PC-3 (cell line): ENCODE measurements at regions not wholly inside any gene's neighbourhood (a gene's known extent, or its start where the extent isn't known, plus 50 kb on each side); places are given as distances from the start of the nearest gene placed in this dataset.

Source experiments
- ATAC-seq: fragments of 200-7000 bp; cut with Tn5 transposase; 2 replicates; pipeline ENCODE4 v1.9.1; 2020; ENCODE audit warnings: mild to moderate bottlenecking, moderate library complexity
- BruUV-seq: library from RNA; stranded (reverse); fragments of 400-500 nt; replicated peaks from 2 replicates; lab custom pipeline; 2021; lab: Mats Ljungman, UMichigan
- CTCF ChIA-PET: fragments of 300-600 bp; sonication (Branson Sonifier 250); formaldehyde crosslinking; loops from one replicate; lab custom pipeline; 2022; ENCODE audit warnings: antibody characterized with exemption; lab: Charles Lee
- POLR2A ChIA-PET: fragments of 300-600 bp; sonication (Branson Sonifier 250); formaldehyde crosslinking; loops from one replicate; lab custom pipeline; 2022; ENCODE audit warnings: antibody characterized with exemption; ENCODE audit not compliant: unreplicated experiment; lab: Charles Lee
- DNase-seq: peaks from one replicate; pipeline ENCODE4 v3.0.0-alpha.2; 2015
- H2AFZ ChIP-seq: fragments of 300-600 bp; sonication (generic); 2 replicates; pipeline ENCODE4 v1.6.0; 2016; ENCODE audit warnings: antibody characterized with exemption, low read length
- H3F3A ChIP-seq: fragments of 300-600 bp; sonication (generic); one replicate; pipeline ENCODE4 v1.6.0; 2017; ENCODE audit warnings: antibody characterized with exemption, low read length, control low read depth, mild to moderate bottlenecking; ENCODE audit not compliant: unreplicated experiment
- H3K27ac ChIP-seq: fragments of 300-600 bp; sonication (generic); 2 replicates; pipeline ENCODE4 v1.5.1; 2016; ENCODE audit warnings: mild to moderate bottlenecking, low read length
- H3K27me3 ChIP-seq: fragments of 300-600 bp; sonication (generic); 2 replicates; pipeline ENCODE4 v1.6.1; 2016; ENCODE audit warnings: low read length, mixed read lengths
- H3K36me3 ChIP-seq: fragments of 300-600 bp; sonication (generic); 2 replicates; pipeline ENCODE4 v1.6.1; 2016; ENCODE audit warnings: low read depth, mixed run types, low read length, mixed read lengths
- H3K4me1 ChIP-seq: fragments of 300-600 bp; sonication (generic); 2 replicates; pipeline ENCODE4 v1.5.1; 2016; ENCODE audit warnings: low read length; ENCODE audit not compliant: insufficient read depth
- H3K4me2 ChIP-seq: fragments of 300-600 bp; sonication (generic); 2 replicates; pipeline ENCODE4 v1.6.0; 2016; ENCODE audit warnings: low read length
- H3K4me3 ChIP-seq: fragments of 300-600 bp; sonication (generic); 2 replicates; pipeline ENCODE4 v1.5.1; 2016; ENCODE audit warnings: mild to moderate bottlenecking, low read length, mixed read lengths
- H3K79me2 ChIP-seq: fragments of 300-600 bp; sonication (generic); 2 replicates; pipeline ENCODE4 v1.6.1; 2017; ENCODE audit warnings: low read length, mixed read lengths
- H3K9ac ChIP-seq: fragments of 300-600 bp; sonication (generic); 2 replicates; pipeline ENCODE4 v1.6.0; 2016; ENCODE audit warnings: mild to moderate bottlenecking, low read length
- H3K9me2 ChIP-seq: fragments of 300-600 bp; sonication (generic); replicated peaks from 2 replicates; pipeline ENCODE4 v1.6.1; 2016; ENCODE audit warnings: mixed run types, low read length, mixed read lengths
- H3K9me3 ChIP-seq: fragments of 300-600 bp; sonication (generic); 2 replicates; pipeline ENCODE4 v1.6.1; 2016; ENCODE audit warnings: low read length, mixed read lengths
- H4K20me1 ChIP-seq: fragments of 300-600 bp; sonication (generic); 2 replicates; pipeline ENCODE4 v1.6.1; 2016; ENCODE audit warnings: low read length, mixed read lengths
- CTCF ChIP-seq: fragments of 300-600 bp; sonication (generic); conservative IDR thresholded peaks from 2 replicates; pipeline ENCODE4 v1.5.1; 2017; ENCODE audit warnings: antibody characterized with exemption, low read depth, mild to moderate bottlenecking, low read length
- EZH2 ChIP-seq: fragments of 300-600 bp; sonication (generic); IDR thresholded peaks from one replicate; pipeline ENCODE4 v1.6.1; 2017; ENCODE audit warnings: antibody characterized with exemption, mild to moderate bottlenecking, low read length; ENCODE audit not compliant: unreplicated experiment
- EZH2phosphoT487 ChIP-seq: fragments of 300-600 bp; sonication (generic); IDR thresholded peaks from 2 replicates; pipeline ENCODE4 v1.6.1; 2018; ENCODE audit warnings: mild to moderate bottlenecking, antibody characterized with exemption, low read length, borderline replicate concordance
- intact Hi-C: fragments of 100-400 bp; cut with micrococcal nuclease; formaldehyde crosslinking; loops from 2 replicates; pipeline ENCODE4 v1.9.0; 2023

- Histone ChIP-seq H3K9me2 (no peaks in the 10 kb centered on the region), H3F3A (no peaks in the 10 kb centered on the region), H3K4me2 (no peak overlapping the region), H3K4me3 (no peak overlapping the region), H3K27ac (no peak overlapping the region), H3K9me3 (no peaks in the 10 kb centered on the region), H3K36me3 (no peaks in the 10 kb centered on the region), H2AFZ (no peak overlapping the region; the same call in 1 of the 2 replicates), H3K27me3 (0 out of 2 replicates have a peak, but pooled peaks cover 4% of the 10 kb centered on the region), H3K4me1 (no peaks in the 10 kb centered on the region), H3K9ac (no peak overlapping the region), H3K79me2 (no peaks in the 10 kb centered on the region), H4K20me1 (no peaks in the 10 kb centered on the region)
- TF ChIP-seq EZH2 (no peak), EZH2phosphoT487 (no peak), CTCF (no peak)
- POLR2A ChIA-PET = no interaction called here
- CTCF ChIA-PET = no interaction called here
- ATAC-seq = no peak
- no peak for DNase-seq
- BruUV-seq = no TSS peak
- intact Hi-C loops = no loop called here
Measured at GRCh38 chr2:187075671-187076070, 226.7 kb upstream of the ZSWIM2 start.

GRCh38 chr2:187075199-187075635, 226.2 kb upstream of the ZSWIM2 start:
- CTCF ChIA-PET = no interaction called here
- TF ChIP-seq CTCF = no peak
- no peak for TF ChIP-seq EZH2
- no peak for TF ChIP-seq EZH2phosphoT487
- Histone ChIP-seq H3K36me3 (no peaks in the 10 kb centered on the region), H3F3A (no peaks in the 10 kb centered on the region), H3K9ac (no peak overlapping the region), H3K4me2 (no peak overlapping the region), H3K9me2 (no peaks in the 10 kb centered on the region), H3K4me3 (no peak overlapping the region), H3K27me3 (0 out of 2 replicates have a peak, but pooled peaks cover 4% of the 10 kb centered on the region), H3K4me1 (no peaks in the 10 kb centered on the region), H3K9me3 (no peaks in the 10 kb centered on the region), H3K27ac (no peak overlapping the region), H3K79me2 (no peaks in the 10 kb centered on the region), H4K20me1 (no peaks in the 10 kb centered on the region), H2AFZ (no peak overlapping the region; the same call in 1 of the 2 replicates)
- ATAC-seq = no peak
- POLR2A ChIA-PET = no interaction called here
- no peak for DNase-seq
- intact Hi-C loops = no loop called here
- BruUV-seq = no TSS peak

GRCh38 chr2:187058198-187058597, 209.2 kb upstream of the ZSWIM2 start:
- Histone ChIP-seq H3K9me3 (no peaks in the 10 kb centered on the region), H3K27me3 (no peaks in the 10 kb centered on the region), H3K36me3 (no peaks in the 10 kb centered on the region), H3K4me3 (no peak overlapping the region), H3K79me2 (no peaks in the 10 kb centered on the region), H3K27ac (no peak overlapping the region), H4K20me1 (no peaks in the 10 kb centered on the region), H3K4me1 (no peaks in the 10 kb centered on the region), H3K4me2 (no peak overlapping the region), H3K9ac (no peak overlapping the region), H2AFZ (no peak overlapping the region), H3K9me2 (no peaks in the 10 kb centered on the region), H3F3A (no peaks in the 10 kb centered on the region)
- ATAC-seq (no peak), DNase-seq (no peak)
- ChIA-PET POLR2A (interaction anchor here (0.6 kb wide), 1 partner anchor 18 kb away, joined by 3 read pairs; no protein-coding TSS in a partner anchor), CTCF (no interaction called here)
- no TSS peak for BruUV-seq
- TF ChIP-seq EZH2phosphoT487 (no peak), EZH2 (no peak)
- intact Hi-C loops = no loop called here
